ENCODE measurements at regions not wholly inside any gene's neighbourhood (a gene's known extent, or its start where the extent isn't known, plus 50 kb on each side); places are given as distances from the start of the nearest gene placed in this dataset.

DNA sequence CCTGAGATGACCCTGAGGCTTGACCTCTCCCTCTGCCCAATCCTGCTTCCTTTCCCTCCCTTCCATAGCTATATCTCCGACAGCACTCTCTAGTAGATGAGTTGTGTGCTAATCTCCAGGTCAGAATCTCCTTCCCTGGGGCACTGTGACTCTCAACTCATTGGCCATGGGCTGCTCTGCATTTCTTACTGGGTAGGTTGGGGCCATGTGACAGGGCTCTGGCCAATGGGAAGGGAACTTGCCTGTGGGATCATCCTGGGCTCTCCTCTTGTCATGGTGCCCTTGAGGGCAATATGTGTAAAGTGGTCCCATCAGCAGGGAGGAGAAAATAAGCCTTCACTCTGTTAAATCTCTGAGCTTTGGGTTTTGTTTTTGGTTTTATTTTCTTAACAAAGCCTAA is 80.1 kb upstream of the ANKRD1 start:
- in situ Hi-C loops (cut with MboI; ENCODE audit: low sequenced_read_pairs): loop anchor here (25.0 kb wide), 1 partner anchor 236 kb away; no protein-coding TSS in a partner anchor

GRCh38 chr10:91002656-91003055 is 81.8 kb upstream of the ANKRD1 start:
- in situ Hi-C loops (cut with MboI; ENCODE audit: low sequenced_read_pairs): loop anchor here (25.0 kb wide), 1 partner anchor 235 kb away; no protein-coding TSS in a partner anchor

DNA sequence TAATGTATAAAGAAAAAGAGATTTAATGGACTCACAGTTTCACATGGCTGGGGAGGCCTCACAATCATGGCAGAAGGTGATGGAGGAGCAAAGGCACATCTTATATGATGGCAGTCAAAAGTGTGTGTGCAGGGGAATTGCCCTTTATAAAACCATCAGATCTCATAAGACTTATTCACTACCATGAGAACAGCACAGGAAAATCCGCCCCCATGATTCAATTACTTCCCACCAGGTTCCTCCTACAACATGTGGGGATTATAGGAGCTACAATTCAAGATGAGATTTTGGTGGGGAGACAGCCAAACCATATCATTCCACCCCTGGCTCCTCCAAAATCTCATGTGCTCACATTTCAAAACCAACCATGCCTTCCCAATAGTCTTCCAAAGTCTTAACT is 82.5 kb upstream of the ANKRD1 start:
- in situ Hi-C loops (cut with MboI; ENCODE audit: low sequenced_read_pairs): loop anchor here (25.0 kb wide), 1 partner anchor 234 kb away; no protein-coding TSS in a partner anchor

DNA sequence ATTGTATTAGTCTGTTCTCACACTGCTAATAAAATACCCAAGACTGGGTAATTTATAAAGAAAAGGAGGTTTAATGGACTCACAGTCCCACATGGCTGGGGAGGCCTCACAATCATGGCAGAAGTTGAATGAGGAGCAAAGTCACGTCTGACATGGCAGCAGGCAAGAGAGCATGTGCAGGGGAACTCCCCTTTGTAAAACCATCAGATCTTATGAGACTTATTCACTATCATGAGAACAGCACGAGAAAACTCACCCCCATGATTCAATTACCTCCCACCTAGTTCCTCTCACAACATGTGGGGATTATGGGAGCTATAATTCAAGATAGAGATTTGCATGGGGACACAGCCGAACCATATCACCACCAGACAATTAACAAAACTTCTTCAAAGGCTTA is 84.4 kb upstream of the ANKRD1 start:
- in situ Hi-C loops (cut with MboI; ENCODE audit: low sequenced_read_pairs): loop anchor here (25.0 kb wide), 1 partner anchor 232 kb away; no protein-coding TSS in a partner anchor

GRCh38 chr10:91006001-91006751 is 85.3 kb upstream of the ANKRD1 start:
- in situ Hi-C loops (cut with MboI; ENCODE audit: low sequenced_read_pairs): loop anchor here (25.0 kb wide), 1 partner anchor 231 kb away; no protein-coding TSS in a partner anchor

DNA sequence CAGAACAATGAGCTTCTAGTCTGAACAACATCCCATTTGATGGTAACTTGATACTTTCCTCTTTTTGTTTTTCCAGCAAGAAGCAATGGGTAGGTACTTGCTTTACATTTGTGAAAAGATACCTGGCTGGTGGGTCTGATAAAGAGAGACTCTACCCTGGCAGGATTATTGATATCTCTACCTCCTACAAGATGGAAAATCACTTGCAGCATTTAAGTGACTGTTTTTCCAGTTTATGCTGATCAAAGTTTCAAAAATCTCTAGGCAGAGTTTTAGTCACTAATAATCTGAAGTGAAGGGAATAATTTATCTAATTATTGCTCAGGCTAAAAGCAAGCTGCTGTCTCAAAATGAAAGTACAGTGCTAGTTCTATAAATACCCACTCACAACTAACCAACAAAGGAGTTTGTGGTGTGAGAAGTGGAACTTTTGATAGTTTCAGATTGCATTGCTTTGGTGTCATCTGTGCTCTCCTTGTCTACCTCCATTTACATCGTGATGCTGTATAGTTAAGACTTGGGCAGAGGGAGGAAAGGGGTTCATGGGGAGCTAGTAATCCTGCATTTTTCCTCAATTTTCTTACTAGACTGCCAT is 86.0 kb upstream of the ANKRD1 start:
- in situ Hi-C loops (cut with MboI; ENCODE audit: low sequenced_read_pairs): loop anchor here (25.0 kb wide), 1 partner anchor 230 kb away; no protein-coding TSS in a partner anchor

- in situ Hi-C loops (cut with MboI; ENCODE audit: low sequenced_read_pairs): loop anchor here (25.0 kb wide), 1 partner anchor 230 kb away; no protein-coding TSS in a partner anchor
Observed at GRCh38 chr10:91007655-91008054, 86.8 kb upstream of the ANKRD1 start.

DNA sequence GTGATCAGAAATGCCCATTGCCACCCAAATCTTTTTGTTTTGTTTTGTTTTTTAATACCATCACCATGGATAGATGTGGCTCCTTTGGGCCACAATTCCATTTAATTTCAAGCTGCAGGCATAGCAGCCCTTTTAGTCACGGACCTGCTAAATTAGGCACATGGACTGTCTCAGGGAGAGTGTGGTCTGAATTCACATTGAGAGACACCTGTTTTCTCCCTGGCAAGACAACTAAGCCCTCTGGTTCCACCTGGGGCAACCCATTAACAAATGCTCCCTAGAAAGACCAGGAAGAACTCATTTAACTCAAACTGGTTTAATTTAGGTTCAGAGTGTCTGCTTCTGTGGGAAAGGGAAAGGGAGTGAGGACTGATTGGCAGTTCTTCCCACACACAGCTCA is 88.2 kb upstream of the ANKRD1 start:
- in situ Hi-C loops (cut with MboI; ENCODE audit: low sequenced_read_pairs): loop anchor here (25.0 kb wide), 1 partner anchor 228 kb away; no protein-coding TSS in a partner anchor

GRCh38 chr10:91010952-91011351 is 90.1 kb upstream of the ANKRD1 start:
- in situ Hi-C loops (cut with MboI; ENCODE audit: low sequenced_read_pairs): loop anchor here (25.0 kb wide), 1 partner anchor 226 kb away; no protein-coding TSS in a partner anchor

DNA sequence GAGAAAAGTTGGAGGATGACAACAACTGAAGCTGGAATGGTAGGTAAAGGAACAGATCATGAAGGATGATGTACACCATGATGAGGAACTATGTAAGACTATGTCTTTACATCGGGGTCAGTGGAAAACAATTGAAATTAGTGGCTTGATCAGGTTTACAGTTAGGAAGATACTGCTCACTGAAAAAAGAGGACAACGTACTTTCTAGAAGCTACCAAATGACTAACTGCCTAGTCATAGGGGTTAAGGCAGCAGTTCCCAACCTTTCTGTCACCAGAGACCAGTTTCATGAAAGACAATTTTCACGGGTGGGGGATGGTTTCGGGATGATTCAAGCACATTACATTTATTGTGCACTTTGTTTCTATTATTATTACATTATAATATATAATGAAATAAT is 91.6 kb upstream of the ANKRD1 start:
- in situ Hi-C loops (cut with MboI; ENCODE audit: low sequenced_read_pairs): loop anchor here (25.0 kb wide), 1 partner anchor 225 kb away; no protein-coding TSS in a partner anchor

- in situ Hi-C loops (cut with MboI; ENCODE audit: low sequenced_read_pairs): loop anchor here (25.0 kb wide), 1 partner anchor 223 kb away; no protein-coding TSS in a partner anchor
Observed at GRCh38 chr10:91013985-91014384, 93.1 kb upstream of the ANKRD1 start.

DNA sequence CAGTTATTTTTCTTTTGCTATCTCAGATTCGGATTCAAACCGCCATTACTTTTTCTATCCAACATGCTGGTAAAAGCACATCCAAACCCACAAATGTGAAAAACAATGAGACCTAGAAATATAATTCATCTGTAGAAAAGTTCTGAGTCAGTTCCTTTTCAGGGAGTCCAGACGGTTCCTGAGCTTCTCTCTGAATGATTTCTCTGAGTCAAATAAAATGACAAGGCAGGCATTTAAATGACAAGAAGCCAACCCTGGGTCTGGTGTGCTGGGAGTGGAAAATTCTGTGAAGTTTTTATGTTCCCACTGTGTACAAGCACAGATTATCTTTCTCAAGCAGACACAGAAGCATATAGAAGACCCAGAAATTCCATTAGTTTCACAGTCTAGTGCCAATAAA is 96.3 kb upstream of the ANKRD1 start:
- in situ Hi-C loops (cut with MboI; ENCODE audit: low sequenced_read_pairs): loop anchor here (25.0 kb wide), 1 partner anchor 220 kb away; no protein-coding TSS in a partner anchor

- in situ Hi-C loops (cut with MboI; ENCODE audit: low sequenced_read_pairs): loop anchor here (25.0 kb wide), 1 partner anchor 215 kb away; no protein-coding TSS in a partner anchor
Observed at GRCh38 chr10:91021901-91022300, 101.0 kb upstream of the ANKRD1 start.

- in situ Hi-C loops (cut with MboI; ENCODE audit: low sequenced_read_pairs): loop anchor here (25.0 kb wide), 1 partner anchor 215 kb away; no protein-coding TSS in a partner anchor
Observed at GRCh38 chr10:91022390-91022789, 101.5 kb upstream of the ANKRD1 start.

- in situ Hi-C loops (cut with MboI; ENCODE audit: low sequenced_read_pairs): loop anchor here (25.0 kb wide), 1 partner anchor 214 kb away; no protein-coding TSS in a partner anchor
Observed at GRCh38 chr10:91022924-91023699, 102.2 kb upstream of the ANKRD1 start.

DNA sequence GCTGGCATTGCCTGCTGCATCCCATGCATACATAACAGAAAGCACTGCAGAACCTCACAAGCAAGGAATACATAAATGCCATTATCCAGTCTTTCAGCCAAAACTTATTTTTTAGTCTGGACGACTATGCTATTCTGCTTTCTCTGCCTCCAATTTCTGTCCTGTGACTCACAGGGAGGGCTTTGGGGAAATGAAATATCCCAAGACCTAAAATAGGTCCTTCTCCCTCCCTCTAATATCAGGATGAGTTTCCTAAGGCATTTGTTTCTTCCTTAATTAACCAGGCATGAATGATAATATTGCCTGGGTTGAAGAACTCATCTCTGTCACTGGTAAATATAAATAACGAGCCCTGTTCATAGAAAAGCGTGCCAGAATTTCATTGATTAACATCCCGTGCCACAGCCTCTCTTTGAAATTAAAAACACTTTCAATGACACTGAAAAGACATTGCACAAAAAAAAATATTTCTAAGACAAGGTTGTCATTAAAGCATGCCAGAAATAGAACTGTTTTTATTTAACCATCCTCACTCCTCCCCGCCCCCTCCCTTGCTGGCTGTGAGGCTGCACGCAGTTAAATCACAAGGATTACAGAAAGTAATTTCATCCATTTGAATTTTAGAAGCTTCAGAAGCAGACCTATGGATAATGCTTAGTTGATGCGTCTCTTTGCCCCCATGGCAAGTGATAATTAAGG is 103.0 kb upstream of the ANKRD1 start:
- in situ Hi-C loops (cut with MboI; ENCODE audit: low sequenced_read_pairs): loop anchor here (25.0 kb wide), 1 partner anchor 213 kb away; no protein-coding TSS in a partner anchor

- in situ Hi-C loops (cut with MboI; ENCODE audit: low sequenced_read_pairs): loop anchor here (25.0 kb wide), 1 partner anchor 213 kb away; no protein-coding TSS in a partner anchor
Observed at GRCh38 chr10:91024541-91024940, 103.7 kb upstream of the ANKRD1 start.

- in situ Hi-C loops (cut with MboI; ENCODE audit: low sequenced_read_pairs): no loop called here
Observed at GRCh38 chr10:91032611-91033206, 111.8 kb upstream of the ANKRD1 start.

DNA sequence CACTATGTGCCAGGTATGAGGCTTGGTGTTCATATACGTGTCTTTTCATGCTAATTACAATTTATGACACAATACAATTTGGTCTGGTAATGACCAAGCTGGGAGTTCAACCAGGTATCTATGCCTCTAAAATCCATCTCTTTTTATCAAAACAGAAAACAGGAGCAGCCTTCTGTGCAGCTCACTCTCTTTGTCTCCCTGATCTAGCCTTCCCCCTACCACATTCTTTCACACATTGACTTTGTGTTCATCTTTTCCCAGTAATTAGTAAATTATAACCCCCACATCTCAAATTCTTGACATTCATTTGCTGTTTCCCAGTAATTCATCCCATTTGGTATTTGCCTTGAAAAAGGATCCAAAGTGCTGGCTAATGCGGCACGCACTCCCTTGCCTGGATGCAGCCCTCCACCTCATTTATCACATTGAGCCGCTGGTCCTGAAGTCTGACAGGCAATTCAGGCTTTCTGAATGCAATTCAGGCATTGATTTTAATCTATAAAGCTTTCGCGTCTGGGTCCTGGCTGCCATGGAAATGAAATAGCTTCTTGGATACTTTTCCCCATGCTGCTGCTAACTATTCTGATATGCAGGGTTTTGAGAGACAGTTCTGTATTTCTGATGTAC is 112.5 kb upstream of the ANKRD1 start:
- in situ Hi-C loops (cut with MboI; ENCODE audit: low sequenced_read_pairs): no loop called here

Measured in HL-60/S4 (cell line).